ENCODE measurements at regions not wholly inside any gene's neighbourhood (a gene's known extent, or its start where the extent isn't known, plus 50 kb on each side); places are given as distances from the start of the nearest gene placed in this dataset.

DNA sequence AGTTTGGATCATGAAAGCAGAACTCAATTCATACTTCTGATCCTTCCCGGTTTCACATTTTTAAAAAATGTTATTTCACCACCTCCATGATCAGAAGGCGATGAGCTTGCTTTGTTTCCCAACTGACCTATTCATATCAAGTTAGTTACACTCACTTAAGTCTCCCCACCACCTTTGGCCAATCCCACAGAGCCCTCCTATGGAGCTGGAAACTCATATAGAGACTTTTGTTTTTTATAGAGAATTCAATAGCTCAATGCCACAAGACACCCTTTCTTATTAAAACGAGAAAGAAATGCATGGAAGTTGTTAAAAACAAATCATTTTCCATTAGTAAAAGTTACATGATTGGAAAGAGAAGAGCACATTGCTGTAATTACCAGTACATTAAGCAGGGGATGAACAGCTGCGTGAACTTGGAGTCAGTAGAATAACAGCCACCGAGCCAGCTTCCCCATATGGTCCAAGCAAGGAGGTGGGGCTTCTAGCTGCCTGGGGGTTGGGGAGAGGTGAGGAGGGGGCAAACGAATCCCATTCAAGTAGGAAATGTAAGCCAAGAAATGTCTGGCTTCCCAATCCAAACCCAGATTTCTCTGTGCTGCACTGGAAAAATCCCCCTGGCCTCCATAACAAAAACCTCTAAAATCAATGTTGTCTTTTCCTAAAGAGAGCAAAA, 614.5 kb downstream of the IRS1 start (continued):
- TF ChIP-seq, protein P1, sequence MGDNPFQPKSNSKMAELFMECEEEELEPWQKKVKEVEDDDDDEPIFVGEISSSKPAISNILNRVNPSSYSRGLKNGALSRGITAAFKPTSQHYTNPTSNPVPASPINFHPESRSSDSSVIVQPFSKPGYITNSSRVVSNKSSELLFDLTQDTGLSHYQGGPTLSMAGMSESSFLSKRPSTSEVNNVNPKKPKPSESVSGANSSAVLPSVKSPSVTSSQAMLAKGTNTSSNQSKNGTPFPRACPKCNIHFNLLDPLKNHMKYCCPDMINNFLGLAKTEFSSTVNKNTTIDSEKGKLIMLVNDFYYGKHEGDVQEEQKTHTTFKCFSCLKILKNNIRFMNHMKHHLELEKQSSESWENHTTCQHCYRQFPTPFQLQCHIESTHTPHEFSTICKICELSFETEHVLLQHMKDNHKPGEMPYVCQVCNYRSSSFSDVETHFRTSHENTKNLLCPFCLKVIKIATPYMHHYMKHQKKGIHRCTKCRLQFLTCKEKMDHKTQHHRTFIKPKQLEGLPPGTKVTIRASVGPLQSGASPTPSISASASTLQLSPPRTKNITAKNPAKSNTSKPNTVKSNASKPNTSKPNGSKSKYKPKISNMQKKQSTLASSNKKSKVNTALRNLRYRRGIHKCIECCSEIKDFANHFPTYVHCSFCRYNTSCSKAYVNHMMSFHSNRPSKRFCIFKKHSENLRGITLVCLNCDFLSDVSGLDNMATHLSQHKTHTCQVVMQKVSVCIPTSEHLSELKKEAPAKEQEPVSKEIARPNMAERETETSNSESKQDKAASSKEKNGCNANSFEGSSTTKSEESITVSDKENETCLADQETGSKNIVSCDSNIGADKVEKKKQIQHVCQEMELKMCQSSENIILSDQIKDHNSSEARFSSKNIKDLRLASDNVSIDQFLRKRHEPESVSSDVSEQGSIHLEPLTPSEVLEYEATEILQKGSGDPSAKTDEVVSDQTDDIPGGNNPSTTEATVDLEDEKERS (tag by site-specific recombination; IDR thresholded peaks at IDR 0.05), result no peak
- TF ChIP-seq, protein P2, sequence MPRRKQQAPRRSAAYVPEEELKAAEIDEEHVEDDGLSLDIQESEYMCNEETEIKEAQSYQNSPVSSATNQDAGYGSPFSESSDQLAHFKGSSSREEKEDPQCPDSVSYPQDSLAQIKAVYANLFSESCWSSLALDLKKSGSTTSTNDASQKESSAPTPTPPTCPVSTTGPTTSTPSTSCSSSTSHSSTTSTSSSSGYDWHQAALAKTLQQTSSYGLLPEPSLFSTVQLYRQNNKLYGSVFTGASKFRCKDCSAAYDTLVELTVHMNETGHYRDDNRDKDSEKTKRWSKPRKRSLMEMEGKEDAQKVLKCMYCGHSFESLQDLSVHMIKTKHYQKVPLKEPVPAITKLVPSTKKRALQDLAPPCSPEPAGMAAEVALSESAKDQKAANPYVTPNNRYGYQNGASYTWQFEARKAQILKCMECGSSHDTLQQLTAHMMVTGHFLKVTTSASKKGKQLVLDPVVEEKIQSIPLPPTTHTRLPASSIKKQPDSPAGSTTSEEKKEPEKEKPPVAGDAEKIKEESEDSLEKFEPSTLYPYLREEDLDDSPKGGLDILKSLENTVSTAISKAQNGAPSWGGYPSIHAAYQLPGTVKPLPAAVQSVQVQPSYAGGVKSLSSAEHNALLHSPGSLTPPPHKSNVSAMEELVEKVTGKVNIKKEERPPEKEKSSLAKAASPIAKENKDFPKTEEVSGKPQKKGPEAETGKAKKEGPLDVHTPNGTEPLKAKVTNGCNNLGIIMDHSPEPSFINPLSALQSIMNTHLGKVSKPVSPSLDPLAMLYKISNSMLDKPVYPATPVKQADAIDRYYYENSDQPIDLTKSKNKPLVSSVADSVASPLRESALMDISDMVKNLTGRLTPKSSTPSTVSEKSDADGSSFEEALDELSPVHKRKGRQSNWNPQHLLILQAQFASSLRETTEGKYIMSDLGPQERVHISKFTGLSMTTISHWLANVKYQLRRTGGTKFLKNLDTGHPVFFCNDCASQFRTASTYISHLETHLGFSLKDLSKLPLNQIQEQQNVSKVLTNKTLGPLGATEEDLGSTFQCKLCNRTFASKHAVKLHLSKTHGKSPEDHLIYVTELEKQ (tag by site-specific recombination; IDR thresholded peaks at IDR 0.05; ENCODE audit: borderline replicate concordance), result no peak

DNA sequence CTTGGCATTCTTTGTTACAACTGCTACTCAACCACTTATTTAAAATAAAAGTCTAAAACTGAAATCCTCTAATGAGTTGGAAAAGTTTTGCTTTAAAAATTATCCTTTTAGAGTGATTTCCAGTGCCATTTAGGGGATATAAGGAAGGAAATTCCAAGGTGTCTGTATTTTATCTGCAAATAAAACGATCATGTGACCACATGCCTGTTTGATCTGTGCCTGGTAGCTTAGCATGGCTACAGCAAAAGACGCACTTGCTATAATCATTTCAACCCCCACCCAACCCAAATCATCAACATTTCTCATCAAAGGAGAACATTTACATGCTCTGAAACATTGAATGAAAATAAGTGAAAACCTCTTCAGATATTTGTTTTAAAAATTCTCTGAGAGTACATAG, 615.1 kb downstream of the IRS1 start:
- TF ChIP-seq ZNF658 (tag by site-specific recombination; IDR thresholded peaks at IDR 0.05), result no peak
- TF ChIP-seq ZNF510 (tag by site-specific recombination; IDR thresholded peaks at IDR 0.05; ENCODE audit: insufficient replicate concordance), result no peak
- TF ChIP-seq, protein P3, sequence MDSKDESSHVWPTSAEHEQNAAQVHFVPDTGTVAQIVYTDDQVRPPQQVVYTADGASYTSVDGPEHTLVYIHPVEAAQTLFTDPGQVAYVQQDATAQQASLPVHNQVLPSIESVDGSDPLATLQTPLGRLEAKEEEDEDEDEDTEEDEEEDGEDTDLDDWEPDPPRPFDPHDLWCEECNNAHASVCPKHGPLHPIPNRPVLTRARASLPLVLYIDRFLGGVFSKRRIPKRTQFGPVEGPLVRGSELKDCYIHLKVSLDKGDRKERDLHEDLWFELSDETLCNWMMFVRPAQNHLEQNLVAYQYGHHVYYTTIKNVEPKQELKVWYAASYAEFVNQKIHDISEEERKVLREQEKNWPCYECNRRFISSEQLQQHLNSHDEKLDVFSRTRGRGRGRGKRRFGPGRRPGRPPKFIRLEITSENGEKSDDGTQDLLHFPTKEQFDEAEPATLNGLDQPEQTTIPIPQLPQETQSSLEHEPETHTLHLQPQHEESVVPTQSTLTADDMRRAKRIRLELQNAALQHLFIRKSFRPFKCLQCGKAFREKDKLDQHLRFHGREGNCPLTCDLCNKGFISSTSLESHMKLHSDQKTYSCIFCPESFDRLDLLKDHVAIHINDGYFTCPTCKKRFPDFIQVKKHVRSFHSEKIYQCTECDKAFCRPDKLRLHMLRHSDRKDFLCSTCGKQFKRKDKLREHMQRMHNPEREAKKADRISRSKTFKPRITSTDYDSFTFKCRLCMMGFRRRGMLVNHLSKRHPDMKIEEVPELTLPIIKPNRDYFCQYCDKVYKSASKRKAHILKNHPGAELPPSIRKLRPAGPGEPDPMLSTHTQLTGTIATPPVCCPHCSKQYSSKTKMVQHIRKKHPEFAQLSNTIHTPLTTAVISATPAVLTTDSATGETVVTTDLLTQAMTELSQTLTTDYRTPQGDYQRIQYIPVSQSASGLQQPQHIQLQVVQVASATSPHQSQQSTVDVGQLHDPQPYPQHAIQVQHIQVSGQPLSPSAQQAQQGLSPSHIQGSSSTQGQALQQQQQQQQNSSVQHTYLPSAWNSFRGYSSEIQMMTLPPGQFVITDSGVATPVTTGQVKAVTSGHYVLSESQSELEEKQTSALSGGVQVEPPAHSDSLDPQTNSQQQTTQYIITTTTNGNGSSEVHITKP (tag by site-specific recombination; IDR thresholded peaks at IDR 0.05), result no peak
- no peak for TF ChIP-seq ZNF610 (tag by site-specific recombination; IDR thresholded peaks at IDR 0.05; ENCODE audit: borderline replicate concordance)
- no peak for TF ChIP-seq ZNF768 (tag by site-specific recombination; IDR thresholded peaks at IDR 0.05)
- TF ChIP-seq, protein P4, sequence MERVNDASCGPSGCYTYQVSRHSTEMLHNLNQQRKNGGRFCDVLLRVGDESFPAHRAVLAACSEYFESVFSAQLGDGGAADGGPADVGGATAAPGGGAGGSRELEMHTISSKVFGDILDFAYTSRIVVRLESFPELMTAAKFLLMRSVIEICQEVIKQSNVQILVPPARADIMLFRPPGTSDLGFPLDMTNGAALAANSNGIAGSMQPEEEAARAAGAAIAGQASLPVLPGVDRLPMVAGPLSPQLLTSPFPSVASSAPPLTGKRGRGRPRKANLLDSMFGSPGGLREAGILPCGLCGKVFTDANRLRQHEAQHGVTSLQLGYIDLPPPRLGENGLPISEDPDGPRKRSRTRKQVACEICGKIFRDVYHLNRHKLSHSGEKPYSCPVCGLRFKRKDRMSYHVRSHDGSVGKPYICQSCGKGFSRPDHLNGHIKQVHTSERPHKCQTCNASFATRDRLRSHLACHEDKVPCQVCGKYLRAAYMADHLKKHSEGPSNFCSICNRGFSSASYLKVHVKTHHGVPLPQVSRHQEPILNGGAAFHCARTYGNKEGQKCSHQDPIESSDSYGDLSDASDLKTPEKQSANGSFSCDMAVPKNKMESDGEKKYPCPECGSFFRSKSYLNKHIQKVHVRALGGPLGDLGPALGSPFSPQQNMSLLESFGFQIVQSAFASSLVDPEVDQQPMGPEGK (tag by site-specific recombination; IDR thresholded peaks at IDR 0.05), result no peak
- no peak for TF ChIP-seq ZNF184 (tag by site-specific recombination; IDR thresholded peaks at IDR 0.05)
- no peak for TF ChIP-seq YY1 (tag by site-specific recombination; IDR thresholded peaks at IDR 0.05)
- TF ChIP-seq ZNF776 (tag by site-specific recombination; IDR thresholded peaks at IDR 0.05; ENCODE audit: borderline replicate concordance), result no peak
- TF ChIP-seq ZNF239 (tag by site-specific recombination; IDR thresholded peaks at IDR 0.05), result no peak
- TF ChIP-seq ZNF324 (tag by site-specific recombination; IDR thresholded peaks at IDR 0.05), result no peak
- no peak for TF ChIP-seq ZNF707 (tag by site-specific recombination; IDR thresholded peaks at IDR 0.05)
- TF ChIP-seq ZNF529 (tag by site-specific recombination; IDR thresholded peaks at IDR 0.05; ENCODE audit: insufficient replicate concordance), result no peak
- no peak for TF ChIP-seq ZNF621 (tag by site-specific recombination; IDR thresholded peaks at IDR 0.05)
- Histone ChIP-seq H3K36me3 (ENCODE audit: control insufficient read depth in 2 of 2, insufficient read depth in 1 of 2, low read length in 2 of 2) (no peaks in the 10 kb centered on the region), H3K4me1 (ENCODE audit: control insufficient read depth, insufficient read depth, low read length) (no peaks in the 10 kb centered on the region), H3K4me3 (ENCODE audit: low read depth, low read length) (no peak overlapping the region), H3K9me3 (ENCODE audit: control insufficient read depth, insufficient read depth, low read depth, low read length) (no peaks in the 10 kb centered on the region), H3K27ac (ENCODE audit: extremely low read depth, low read depth, low read length) (no peak overlapping the region)
- ChIA-PET CTCF (interaction anchor here (0.6 to 0.7 kb wide), 3 partner anchors 29 to 312 kb away, joined by 3 to 7 read pairs (median 3); no protein-coding TSS in a partner anchor), POLR2A (no interaction called here)
